Stimulated activated CD4-positive, alpha-beta T cell treated with anti-CD3 and anti-CD28 coated beads, Interleukin-2, amount 100 ng/mL, for 24 hours (primary cell): ENCODE measurements at regions not wholly inside any gene's neighbourhood (a gene's known extent, or its start where the extent isn't known, plus 50 kb on each side); places are given as distances from the start of the nearest gene placed in this dataset.

Experiments used
- DNase-seq, 2 donors: peaks; one replicate each; pipeline ENCODE4 v3.0.0-alpha.2; 2020

DNA sequence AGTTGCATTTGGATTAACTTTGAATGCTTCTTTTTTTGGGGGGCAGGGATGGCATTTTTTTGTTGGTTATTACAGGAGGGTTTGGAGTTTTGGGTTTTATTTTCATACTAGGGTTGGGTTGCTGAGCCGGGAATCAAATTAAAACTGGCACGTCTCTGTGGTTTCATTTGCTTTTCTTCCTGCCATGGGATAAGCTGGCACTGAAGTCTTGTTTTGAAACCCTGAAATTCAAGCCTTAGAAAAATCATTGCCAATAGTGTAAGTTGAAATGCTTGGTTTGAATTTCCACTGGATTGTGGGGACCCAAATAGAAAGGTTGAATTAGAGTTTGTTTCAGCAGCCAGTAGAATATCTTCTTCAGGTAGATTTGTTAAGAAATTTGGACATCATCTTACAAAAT lies 193.1 kb upstream of the DCBLD2 start:
- DNase-seq = no peak

DNA sequence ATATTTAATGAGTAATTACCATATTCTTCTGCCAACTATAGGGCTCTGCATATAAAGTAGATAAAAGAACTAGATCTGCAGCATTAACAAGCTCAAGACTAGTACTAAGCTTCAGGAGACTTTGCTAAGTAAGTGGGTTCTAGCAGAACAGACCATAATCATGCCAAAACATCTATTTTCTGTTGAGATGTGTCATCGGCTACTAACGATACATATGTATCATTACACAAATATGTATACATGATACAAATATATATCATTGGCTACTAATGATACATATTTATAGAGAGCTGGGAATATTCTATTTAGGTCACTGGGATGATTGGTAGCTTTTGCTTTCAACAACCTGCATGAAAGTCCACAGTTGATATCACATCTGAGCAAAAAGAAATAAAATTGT lies 185.8 kb upstream of the DCBLD2 start:
- no peak for DNase-seq

GRCh38 chr3:99084826-99085225 lies 183.3 kb upstream of the DCBLD2 start:
- DNase-seq = no peak

GRCh38 chr3:99084156-99084555 lies 182.7 kb upstream of the DCBLD2 start:
- DNase-seq = no peak

DNA sequence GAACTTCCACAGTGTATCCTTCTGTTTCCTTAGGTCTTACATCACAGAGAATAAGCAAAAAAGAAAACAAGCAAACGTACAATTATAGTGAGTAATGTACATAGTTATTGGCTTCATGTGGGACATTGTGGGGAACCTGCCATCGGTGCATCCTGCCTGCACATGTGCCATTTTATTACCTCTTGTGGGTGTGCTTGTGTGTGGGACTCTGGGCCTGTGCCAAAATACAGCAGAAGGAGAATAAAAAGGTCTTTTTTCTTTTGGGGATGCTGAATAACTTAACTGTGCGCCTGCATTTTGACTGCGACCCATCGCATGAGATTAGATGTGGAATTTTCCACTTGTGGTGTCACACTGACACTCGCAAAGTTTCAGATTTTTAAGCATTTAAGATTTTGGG lies 169.6 kb upstream of the DCBLD2 start:
- no peak for DNase-seq

DNA sequence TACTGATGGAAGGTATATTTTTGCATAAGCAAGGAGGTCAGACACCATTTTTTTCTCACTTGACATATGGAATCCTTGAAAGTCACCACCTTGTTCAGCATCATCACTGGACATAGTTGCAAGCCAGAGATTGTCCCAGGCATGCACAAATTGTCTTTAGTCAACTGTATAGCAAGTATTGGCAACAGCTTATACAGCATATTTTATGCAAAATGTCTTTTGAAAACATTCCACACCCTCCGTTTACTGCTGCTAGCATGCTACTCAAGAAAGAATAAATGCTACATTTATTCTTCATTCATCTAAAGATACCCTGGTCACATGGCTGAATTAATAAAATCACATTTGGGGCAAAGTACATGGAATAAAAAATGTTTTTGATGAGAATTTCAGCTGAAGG lies 168.5 kb upstream of the DCBLD2 start:
- DNase-seq = no peak

DNA sequence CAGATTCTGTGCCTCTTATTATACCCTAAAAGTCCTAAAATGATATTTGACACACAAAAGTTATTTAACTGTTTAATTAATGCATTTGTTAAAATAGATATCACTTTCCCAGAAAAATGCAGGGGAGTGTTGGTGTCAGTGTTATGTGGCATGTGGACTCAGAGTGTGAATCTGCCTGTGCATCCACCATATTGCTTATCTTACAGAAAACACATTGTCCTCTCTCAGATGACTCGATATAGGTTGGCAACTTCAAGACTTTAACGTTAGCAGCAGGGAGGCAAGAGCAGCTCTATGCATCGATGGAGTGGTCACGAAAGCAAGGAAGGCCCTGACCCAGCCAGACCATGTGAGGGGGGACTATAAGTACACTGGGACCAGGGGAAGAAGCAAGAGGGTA lies 165.4 kb upstream of the DCBLD2 start:
- DNase-seq = no peak

- no peak for DNase-seq
Measured at GRCh38 chr3:99049164-99049563, 147.7 kb upstream of the DCBLD2 start.

DNA sequence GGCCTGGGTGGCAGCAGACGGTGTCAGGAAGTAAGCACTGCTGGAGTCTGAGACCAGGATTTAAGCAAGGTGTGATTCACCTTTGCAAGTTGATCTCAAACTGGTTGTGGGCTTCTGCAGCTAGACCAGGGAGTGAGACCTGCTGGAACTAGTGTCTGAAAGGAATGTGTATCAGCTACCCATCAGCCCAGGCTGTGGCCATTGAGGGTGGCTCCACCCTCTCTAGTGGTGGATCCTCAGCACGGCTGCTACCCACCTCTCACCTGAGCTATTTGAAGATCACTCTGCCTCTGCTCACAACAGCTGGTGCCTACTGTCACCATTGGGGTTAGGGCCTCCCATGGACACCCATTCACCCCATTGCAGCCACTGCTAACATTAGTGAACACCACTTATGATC lies 140.3 kb upstream of the DCBLD2 start:
- no peak for DNase-seq

DNA sequence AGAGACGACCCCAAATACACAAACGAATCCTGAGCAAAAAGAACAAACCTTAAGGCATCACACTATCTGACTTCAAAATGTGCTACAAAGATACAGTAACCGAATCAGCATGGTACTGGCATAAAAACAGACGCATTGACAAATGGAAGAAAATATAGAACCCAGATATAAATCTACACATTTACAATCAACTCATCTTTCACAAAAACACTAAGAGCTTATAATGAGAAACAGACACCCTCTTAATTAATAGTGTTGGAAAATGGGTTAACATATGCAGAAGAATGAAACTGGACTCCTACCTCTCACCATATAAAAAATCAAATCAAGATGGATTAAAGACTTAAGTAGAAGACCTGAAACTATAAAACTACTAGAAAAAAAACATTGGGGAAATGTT lies 130.3 kb upstream of the DCBLD2 start:
- no peak for DNase-seq

- DNase-seq = no peak
Measured at GRCh38 chr3:99023590-99024192, 122.2 kb upstream of the DCBLD2 start.

GRCh38 chr3:99021466-99021865 lies 120.0 kb upstream of the DCBLD2 start:
- no peak for DNase-seq

DNA sequence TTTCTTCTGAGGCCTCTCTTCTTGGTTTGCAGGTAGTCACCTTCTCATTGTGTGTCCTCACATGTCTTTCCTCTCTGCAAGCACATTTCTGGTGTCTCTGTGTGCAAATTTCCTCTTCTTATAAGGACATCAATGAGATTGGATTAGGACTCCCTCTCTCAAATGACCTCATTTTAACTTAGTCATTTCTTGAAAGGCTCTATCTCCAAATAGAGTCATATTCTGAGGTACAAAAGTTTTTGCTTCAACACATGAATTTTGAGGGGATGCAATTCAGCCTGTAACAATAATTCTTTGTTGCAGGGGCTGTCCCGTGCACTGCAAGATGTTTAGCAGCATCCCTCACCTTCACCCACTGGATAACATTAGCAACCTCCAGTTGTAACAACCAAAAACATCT lies 115.0 kb upstream of the DCBLD2 start:
- no peak for DNase-seq

GRCh38 chr3:99013777-99014315 lies 112.4 kb upstream of the DCBLD2 start:
- DNase-seq = no peak

GRCh38 chr3:99013077-99013476 lies 111.6 kb upstream of the DCBLD2 start:
- DNase-seq = no peak

- DNase-seq = no peak
Measured at GRCh38 chr3:99012051-99012450, 110.6 kb upstream of the DCBLD2 start.

DNA sequence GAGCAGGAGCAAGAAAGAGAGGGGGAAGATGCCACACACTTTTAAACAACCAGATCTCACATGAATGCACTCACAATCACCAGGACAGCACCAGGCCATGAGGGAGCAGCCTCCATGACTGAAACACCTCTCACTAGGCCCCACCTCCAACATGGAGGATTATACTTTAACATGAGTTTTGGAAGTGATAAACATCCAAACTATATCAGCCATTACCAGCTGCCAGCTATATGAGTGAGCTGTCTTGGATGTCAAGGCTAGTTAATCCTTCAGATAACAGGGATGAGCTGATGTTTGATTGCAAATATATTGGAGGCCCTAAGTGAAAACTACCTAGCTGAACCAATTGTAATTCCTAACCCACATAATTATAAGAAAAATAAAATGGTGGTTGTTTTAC lies 108.4 kb upstream of the DCBLD2 start:
- DNase-seq = no peak

DNA sequence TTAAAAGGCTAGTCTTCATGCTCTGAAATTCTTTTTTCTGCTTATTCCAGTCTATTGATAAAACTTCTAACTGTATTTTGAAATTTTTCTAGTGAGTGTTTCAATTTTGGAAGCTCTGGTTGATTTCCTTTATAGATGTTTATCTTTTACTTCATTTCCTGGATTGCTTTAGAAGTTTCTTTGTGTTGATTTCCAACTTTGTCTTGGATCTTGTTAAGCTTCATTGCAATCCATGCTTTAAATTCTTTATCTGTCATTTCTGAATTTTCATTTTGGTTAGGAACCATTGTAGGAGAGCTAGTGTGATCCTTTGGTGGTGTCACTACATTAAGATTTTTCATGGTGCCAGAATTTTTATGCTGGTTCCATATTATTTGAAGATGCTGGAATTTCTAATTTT lies 105.2 kb upstream of the DCBLD2 start:
- DNase-seq = no peak

DNA sequence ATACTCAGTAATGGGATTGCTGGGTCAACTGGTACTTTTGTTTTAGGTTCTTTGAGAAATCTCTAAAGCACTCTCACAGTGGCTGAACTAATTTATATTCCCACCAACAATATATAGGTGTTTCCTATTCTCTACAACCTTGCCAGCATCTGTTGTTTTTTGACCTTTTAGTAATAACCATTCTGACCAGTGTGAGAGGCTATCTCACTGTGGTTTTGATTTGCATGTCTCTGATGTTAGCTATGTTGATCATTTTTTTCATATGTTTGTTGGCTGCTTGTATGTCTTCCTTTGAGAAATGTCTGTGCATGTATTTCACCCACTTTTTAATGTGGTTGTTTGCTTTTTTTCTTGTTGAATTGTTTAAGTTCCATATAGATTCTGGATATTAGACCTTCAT lies 98.2 kb upstream of the DCBLD2 start:
- no peak for DNase-seq

GRCh38 chr3:98994128-98994762 lies 92.8 kb upstream of the DCBLD2 start:
- DNase-seq = no peak

DNA sequence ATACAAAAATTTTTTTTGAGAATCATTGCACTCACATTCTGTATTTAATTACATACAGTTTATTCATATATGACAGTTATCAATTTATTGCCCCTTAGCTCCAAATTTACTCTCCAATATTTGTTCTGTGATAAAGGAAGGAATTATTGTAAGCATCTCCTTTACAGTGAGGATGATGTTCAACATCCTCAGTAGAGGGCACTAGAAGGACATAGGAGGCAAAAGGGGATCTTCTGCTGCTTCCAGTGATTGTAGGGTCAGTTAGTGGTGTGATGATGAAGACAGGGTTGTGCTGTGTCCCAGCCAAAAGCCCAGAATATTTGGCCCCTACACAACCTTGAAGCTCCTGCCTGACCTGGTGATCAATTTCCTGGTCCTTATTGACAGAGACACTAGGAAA lies 89.9 kb upstream of the DCBLD2 start:
- no peak for DNase-seq

DNA sequence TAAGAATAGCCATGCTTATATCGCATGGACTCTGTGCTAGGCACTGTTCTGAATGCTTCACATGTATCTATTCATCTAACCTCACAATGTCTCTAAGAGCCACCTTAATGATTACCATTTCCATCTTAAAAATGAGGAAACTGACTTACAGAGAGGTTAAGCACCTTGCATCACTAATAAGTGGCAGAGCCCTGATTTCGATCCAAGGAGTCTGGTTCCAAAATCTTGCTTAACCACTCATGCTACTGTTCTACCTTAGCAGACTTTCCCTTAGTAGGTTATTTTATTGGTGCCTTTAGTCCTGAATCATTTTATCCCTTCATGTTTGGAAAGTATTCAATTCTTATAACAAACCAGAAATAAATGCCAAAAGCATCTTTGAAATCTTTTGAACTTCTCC lies 89.2 kb upstream of the DCBLD2 start:
- no peak for DNase-seq

- DNase-seq = no peak
Measured at GRCh38 chr3:98986073-98986472, 84.6 kb upstream of the DCBLD2 start.

- DNase-seq = no peak
Measured at GRCh38 chr3:98985431-98985830, 83.9 kb upstream of the DCBLD2 start.

- no peak for DNase-seq
Measured at GRCh38 chr3:98984024-98984423, 82.5 kb upstream of the DCBLD2 start.
